SJSA1 (cell line): ENCODE measurements at regions not wholly inside any gene's neighbourhood (a gene's known extent, or its start where the extent isn't known, plus 50 kb on each side); places are given as distances from the start of the nearest gene placed in this dataset.

ENCODE experiments used
- DNase-seq, 2 experiments: peaks; one replicate each; pipeline ENCODE4 v3.0.0-alpha.2; 2015 to 2020; ENCODE audit warnings: low spot score in 2 of 2, low read depth in 1 of 2
- H3K27ac ChIP-seq: fragments of 250-450 bp; sonication (Bioruptor Pico); 2 replicates; pipeline ENCODE4 v1.5.1; 2020; ENCODE audit warnings: mild to moderate bottlenecking, moderate library complexity
- H3K27me3 ChIP-seq: fragments of 250-450 bp; sonication (Bioruptor Pico); replicated peaks from 2 replicates; pipeline ENCODE4 v1.5.1; 2020; ENCODE audit warnings: mild to moderate bottlenecking, moderate library complexity
- H3K36me3 ChIP-seq: fragments of 250-450 bp; sonication (Bioruptor Pico); 2 replicates; pipeline ENCODE4 v1.5.1; 2020; ENCODE audit warnings: mild to moderate bottlenecking
- H3K4me1 ChIP-seq: fragments of 250-450 bp; sonication (Bioruptor Pico); replicated peaks from 2 replicates; pipeline ENCODE4 v1.6.1; 2021; ENCODE audit warnings: mild to moderate bottlenecking
- H3K4me3 ChIP-seq: fragments of 250-450 bp; sonication (Bioruptor Pico); 2 replicates; pipeline ENCODE4 v1.5.1; 2020; ENCODE audit warnings: mild to moderate bottlenecking
- H3K9me3 ChIP-seq: fragments of 250-450 bp; sonication (Bioruptor Pico); replicated peaks from 2 replicates; pipeline ENCODE4 v1.5.1; 2020; ENCODE audit warnings: mild to moderate bottlenecking

DNA sequence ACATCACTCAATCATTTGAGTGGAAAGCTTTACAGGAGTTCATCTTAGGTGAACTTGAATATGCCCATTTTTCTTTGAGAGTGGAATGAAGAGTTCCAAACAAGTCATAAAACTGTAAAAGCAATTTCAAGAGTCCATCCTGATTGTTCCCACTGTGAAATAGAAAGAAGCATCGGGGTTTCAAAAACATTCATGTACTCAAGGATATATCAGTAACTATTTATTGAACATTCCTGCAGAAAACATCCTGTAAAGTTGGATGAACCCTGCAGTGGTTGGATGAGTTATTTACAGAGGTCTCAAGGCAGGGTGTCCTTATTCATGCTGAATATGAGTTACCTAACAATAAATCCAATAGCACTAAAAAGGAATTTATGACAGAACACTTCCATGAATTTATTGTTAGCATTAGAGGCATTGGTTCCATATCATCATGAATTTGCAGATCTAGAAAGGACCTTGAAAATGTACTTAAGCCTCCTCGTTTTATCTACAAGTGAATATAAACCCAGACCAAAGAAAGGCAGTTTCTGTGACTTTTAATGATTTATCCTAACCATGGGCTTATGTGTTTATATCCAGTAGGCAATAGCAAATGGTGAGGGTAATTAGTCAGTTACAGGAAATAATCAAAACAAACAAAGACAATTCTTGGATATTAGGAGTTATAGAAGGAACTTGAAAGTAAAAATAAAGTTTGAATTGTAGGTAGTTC is 361.9 kb upstream of the KCNMB2 start:
- Histone ChIP-seq H3K27me3 (no peaks in the 10 kb centered on the region), H3K4me3 (no peak overlapping the region), H3K9me3 (no peaks in the 10 kb centered on the region), H3K36me3 (no peaks in the 10 kb centered on the region), H3K4me1 (no peaks in the 10 kb centered on the region), H3K27ac (no peak overlapping the region)
- no peak for DNase-seq

DNA sequence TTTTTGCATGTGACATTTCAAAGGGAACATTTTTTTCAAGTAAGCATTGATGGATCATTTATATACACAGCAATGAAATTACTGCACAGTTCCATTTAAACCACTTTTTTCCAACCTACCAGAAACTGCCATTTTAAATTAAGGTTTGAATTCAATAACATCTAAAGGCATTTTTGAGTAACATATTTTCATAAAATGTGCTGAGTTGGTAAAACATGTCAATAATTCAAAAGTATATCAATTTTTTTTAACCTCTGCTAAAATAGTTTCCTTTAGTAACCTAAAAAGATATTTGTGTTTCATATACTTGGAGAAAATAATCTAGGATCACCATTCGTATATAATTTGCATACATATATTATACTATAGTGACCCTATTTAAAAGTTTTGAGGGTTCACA is 355.1 kb upstream of the KCNMB2 start:
- H3K27ac ChIP-seq: no peak overlapping the region
- no peaks in the 10 kb centered on the region for H3K9me3 ChIP-seq
- no peaks in the 10 kb centered on the region for H3K27me3 ChIP-seq
- no peaks in the 10 kb centered on the region for H3K4me1 ChIP-seq
- no peaks in the 10 kb centered on the region for H3K36me3 ChIP-seq
- H3K4me3 ChIP-seq: no peak overlapping the region
- no peak for DNase-seq

DNA sequence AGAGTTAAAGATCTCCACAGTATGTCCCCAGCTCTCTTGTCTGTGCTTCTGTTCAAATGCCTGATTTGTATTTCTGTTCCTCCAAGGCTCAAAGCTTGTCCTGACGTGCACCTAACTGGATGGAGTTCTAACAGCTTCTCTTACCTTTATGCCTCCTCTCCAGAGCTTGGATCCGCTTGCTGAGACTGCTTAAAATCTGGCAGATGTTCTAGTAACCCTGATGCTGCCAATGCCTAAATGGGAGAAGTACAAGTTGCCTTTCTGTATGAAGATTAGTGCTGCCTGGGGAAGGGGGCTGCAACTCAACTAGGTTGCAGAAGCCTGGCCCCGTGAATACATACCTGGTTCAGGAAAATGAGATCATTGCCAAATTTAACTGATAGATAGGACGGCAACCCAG is 354.5 kb upstream of the KCNMB2 start:
- Histone ChIP-seq H3K27ac (no peak overlapping the region), H3K36me3 (no peaks in the 10 kb centered on the region), H3K9me3 (no peaks in the 10 kb centered on the region), H3K4me1 (no peaks in the 10 kb centered on the region), H3K27me3 (no peaks in the 10 kb centered on the region), H3K4me3 (no peak overlapping the region)
- DNase-seq: no peak

DNA sequence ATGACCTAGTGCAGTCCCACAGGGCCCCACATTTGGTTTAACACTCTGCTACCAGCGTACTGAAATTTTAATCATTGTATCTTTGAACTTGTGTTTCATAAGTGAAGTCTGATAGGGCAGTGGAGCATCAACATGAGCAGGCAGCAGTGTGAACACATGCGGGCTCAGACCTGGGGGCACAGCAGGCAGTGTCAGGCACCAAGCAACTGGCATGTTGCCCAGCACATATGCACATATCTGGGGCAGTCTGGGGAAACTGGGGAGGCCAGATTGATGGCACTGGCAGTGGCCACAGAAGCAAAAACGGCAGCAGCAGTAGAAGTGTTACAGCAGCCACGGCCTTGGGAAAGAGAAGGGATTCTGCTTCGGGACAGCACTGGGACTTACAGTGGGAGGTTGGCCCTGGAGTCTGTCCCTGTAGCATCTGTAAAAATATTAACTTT is 353.9 kb upstream of the KCNMB2 start:
- no peaks in the 10 kb centered on the region for H3K9me3 ChIP-seq
- no peak overlapping the region for H3K27ac ChIP-seq
- H3K36me3 ChIP-seq: no peaks in the 10 kb centered on the region
- H3K27me3 ChIP-seq: no peaks in the 10 kb centered on the region
- H3K4me3 ChIP-seq: no peak overlapping the region
- DNase-seq: no peak
- no peaks in the 10 kb centered on the region for H3K4me1 ChIP-seq

DNA sequence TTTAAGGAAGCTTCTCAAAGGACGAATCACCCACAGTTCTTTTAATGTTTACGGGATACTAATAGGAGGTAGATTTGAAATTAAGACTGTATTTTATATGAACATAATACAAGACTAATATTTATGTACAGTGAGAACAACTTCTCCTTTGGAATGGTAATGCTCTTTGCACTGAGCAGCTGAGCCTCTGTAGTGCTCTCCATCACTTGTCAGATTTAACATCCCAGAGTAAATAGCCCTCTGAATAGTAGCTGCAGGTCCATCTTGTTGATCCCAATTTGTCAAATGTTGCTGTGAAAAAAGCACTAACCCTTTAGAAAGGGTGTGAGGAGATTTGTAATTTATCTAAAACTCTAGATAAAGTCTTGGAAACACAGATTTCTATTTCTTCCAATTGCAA is 351.4 kb upstream of the KCNMB2 start:
- Histone ChIP-seq H3K4me3 (no peak overlapping the region), H3K27ac (no peak overlapping the region)
- no peak for DNase-seq

DNA sequence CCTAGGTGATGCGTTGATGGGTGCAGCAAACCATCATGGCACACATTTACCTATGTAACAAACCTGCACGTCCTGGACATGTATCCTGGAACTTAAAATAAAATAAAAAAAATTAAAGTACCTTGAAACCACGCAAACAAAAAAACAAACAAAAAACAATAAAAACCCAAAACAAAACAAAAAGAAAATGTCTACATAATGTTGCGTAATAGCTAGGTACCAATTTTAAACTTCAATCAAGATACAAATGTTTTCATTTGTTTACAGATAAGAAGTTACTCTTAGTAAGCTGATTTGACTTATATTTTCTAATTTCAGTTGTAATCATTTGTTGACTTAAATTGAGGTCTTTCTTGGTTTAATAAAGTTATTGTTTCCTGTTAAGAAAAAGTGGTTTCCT is 349.6 kb upstream of the KCNMB2 start:
- H3K36me3 ChIP-seq: no peaks in the 10 kb centered on the region
- H3K9me3 ChIP-seq: no peaks in the 10 kb centered on the region
- no peaks in the 10 kb centered on the region for H3K4me1 ChIP-seq
- no peak overlapping the region for H3K4me3 ChIP-seq
- no peaks in the 10 kb centered on the region for H3K27me3 ChIP-seq
- H3K27ac ChIP-seq: no peak overlapping the region
- DNase-seq: no peak

More for the DNA sequence above, 351.4 kb upstream of the KCNMB2 start:
- Histone ChIP-seq H3K36me3 (no peaks in the 10 kb centered on the region), H3K27me3 (no peaks in the 10 kb centered on the region), H3K9me3 (no peaks in the 10 kb centered on the region), H3K4me1 (no peaks in the 10 kb centered on the region)

GRCh38 chr3:178189854-178190253 is 346.4 kb upstream of the KCNMB2 start:
- no peak for DNase-seq
- no peaks in the 10 kb centered on the region for H3K27me3 ChIP-seq
- H3K4me1 ChIP-seq: no peaks in the 10 kb centered on the region
- no peak overlapping the region for H3K27ac ChIP-seq
- H3K4me3 ChIP-seq: no peak overlapping the region
- H3K9me3 ChIP-seq: no peaks in the 10 kb centered on the region
- H3K36me3 ChIP-seq: no peaks in the 10 kb centered on the region

- Histone ChIP-seq H3K27ac (no peak overlapping the region), H3K9me3 (no peaks in the 10 kb centered on the region), H3K4me1 (no peaks in the 10 kb centered on the region; the same call in 1 of the 2 replicates), H3K36me3 (no peaks in the 10 kb centered on the region), H3K27me3 (no peaks in the 10 kb centered on the region), H3K4me3 (no peak overlapping the region)
- no peak for DNase-seq
Measured at GRCh38 chr3:178193846-178194245, 342.4 kb upstream of the KCNMB2 start.

DNA sequence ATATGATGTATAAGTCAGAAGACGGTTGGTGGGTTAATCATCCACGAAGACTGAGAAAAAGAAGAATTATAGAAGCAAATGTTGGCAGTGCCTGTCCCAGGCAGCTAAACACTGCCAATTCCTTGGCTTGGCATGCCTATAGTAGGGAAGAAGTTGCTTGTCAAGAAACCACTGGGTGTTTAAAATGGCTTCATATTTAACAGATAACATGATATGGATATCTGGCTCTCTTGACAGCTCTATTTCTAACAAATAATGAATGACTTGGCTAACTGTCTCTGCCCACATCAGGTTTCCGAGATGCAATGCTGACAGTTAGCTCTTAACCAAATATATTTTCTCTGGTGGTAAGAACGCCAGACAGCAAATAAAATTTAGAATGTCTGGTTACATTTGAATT is 341.7 kb upstream of the KCNMB2 start:
- no peak for DNase-seq
- Histone ChIP-seq H3K9me3 (no peaks in the 10 kb centered on the region), H3K27ac (no peak overlapping the region), H3K4me1 (no peaks in the 10 kb centered on the region; the same call in 1 of the 2 replicates), H3K27me3 (no peaks in the 10 kb centered on the region), H3K4me3 (no peak overlapping the region), H3K36me3 (no peaks in the 10 kb centered on the region)

DNA sequence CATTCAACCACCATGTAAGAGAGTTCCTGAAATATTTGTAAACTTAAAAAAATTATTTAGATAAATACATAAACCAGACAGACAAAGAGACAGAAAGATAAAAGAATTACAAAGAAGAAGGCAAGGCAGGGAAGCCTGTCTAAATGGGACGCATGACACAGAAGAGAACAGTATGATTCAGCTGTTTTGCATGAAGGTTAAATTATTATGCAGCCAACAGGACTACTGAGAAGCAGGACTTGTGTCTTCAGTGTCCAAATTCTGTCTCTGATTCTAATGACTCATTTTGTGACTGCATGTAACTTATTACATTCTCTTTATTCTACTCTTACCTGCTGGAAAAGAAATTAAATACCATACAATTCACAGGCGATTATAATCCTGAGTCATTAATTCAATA is 340.4 kb upstream of the KCNMB2 start:
- H3K27ac ChIP-seq: no peak overlapping the region

DNA sequence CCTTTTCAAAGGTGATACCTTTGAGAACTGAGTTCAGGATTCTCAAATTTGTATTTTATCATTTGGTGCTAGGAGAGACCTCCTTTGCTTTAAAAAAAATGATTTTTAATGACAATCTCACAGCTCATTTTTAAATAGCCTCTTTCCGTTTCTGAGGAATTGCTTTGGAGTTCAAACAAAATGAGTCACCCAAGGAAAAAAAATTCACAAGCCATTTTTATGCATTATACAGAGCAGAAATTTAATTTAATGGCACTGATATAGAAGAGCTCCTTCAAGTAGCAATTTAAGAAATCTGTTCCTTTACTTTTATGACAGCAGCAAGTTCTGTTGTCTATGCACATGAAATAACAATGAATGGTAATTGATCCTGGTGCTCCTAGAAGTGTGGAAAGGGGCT is 337.9 kb upstream of the KCNMB2 start:
- Histone ChIP-seq H3K36me3 (no peaks in the 10 kb centered on the region), H3K9me3 (no peaks in the 10 kb centered on the region), H3K4me3 (no peak overlapping the region), H3K27me3 (no peaks in the 10 kb centered on the region), H3K4me1 (no peaks in the 10 kb centered on the region; the same call in 1 of the 2 replicates), H3K27ac (no peak overlapping the region)
- no peak for DNase-seq

More for the DNA sequence above, 340.4 kb upstream of the KCNMB2 start:
- Histone ChIP-seq H3K4me3 (no peak overlapping the region), H3K4me1 (no peaks in the 10 kb centered on the region; the same call in 1 of the 2 replicates), H3K27me3 (no peaks in the 10 kb centered on the region), H3K9me3 (no peaks in the 10 kb centered on the region), H3K36me3 (no peaks in the 10 kb centered on the region)
- peak in 1 of 2 experiments; percentile 2 for DNase-seq

GRCh38 chr3:178200316-178200715 is 335.9 kb upstream of the KCNMB2 start:
- H3K4me3 ChIP-seq: no peak overlapping the region
- H3K9me3 ChIP-seq: no peaks in the 10 kb centered on the region
- no peaks in the 10 kb centered on the region for H3K27me3 ChIP-seq
- H3K36me3 ChIP-seq: no peaks in the 10 kb centered on the region
- H3K27ac ChIP-seq: no peak overlapping the region
- H3K4me1 ChIP-seq: no peaks in the 10 kb centered on the region; the same call in 1 of the 2 replicates
- no peak for DNase-seq

DNA sequence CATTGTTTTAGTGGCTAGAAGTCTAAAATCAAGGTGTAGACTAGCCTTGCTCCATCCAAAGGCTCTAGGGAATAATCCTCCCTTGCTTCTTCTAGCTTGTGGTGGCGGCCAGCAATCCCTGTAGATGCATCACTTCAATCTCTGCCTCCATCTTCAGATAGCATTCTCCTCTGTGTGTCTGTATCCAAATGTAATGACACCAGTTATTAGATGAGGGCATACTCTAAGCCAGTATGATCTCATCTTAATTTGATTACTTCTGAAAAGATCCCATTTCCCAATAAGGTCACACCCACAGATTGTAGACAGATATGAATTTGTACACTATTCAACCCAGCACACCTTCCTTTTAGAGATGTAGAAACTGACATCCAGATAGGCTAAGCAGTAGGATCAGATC is 334.5 kb upstream of the KCNMB2 start:
- DNase-seq: no peak
- H3K27me3 ChIP-seq: no peaks in the 10 kb centered on the region
- H3K4me3 ChIP-seq: no peak overlapping the region
- H3K36me3 ChIP-seq: no peaks in the 10 kb centered on the region
- H3K27ac ChIP-seq: no peak overlapping the region
- H3K4me1 ChIP-seq: no peaks in the 10 kb centered on the region; the same call in 1 of the 2 replicates
- H3K9me3 ChIP-seq: no peaks in the 10 kb centered on the region

- H3K9me3 ChIP-seq: no peaks in the 10 kb centered on the region
- no peaks in the 10 kb centered on the region for H3K36me3 ChIP-seq
- H3K27me3 ChIP-seq: no peaks in the 10 kb centered on the region
- no peak for DNase-seq
- H3K27ac ChIP-seq: no peak overlapping the region
- H3K4me1 ChIP-seq: no peaks in the 10 kb centered on the region; the same call in 1 of the 2 replicates
- H3K4me3 ChIP-seq: no peak overlapping the region
Measured at GRCh38 chr3:178202194-178202593, 334.0 kb upstream of the KCNMB2 start.

DNA sequence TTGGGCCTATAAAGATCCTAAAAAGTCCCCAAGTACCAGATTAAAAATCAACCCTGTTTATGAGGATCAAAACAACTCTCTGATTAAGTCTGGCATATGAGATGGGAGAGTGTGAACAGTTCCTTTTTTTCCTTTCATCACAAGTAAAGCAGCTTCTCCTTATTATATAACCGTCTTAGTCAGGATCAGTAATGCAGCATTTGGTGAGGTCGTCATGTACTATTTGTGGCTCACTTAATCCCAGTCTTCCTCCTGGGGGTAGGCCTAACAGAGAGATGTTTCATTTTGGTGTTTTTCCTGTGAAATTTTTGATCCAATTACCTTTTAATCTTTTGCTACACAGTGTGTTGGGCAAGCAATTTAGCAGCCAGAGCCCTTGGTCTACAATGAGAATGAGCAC is 333.1 kb upstream of the KCNMB2 start:
- Histone ChIP-seq H3K27ac (no peak overlapping the region), H3K27me3 (no peaks in the 10 kb centered on the region), H3K4me1 (no peaks in the 10 kb centered on the region; the same call in 1 of the 2 replicates), H3K9me3 (no peaks in the 10 kb centered on the region), H3K36me3 (no peaks in the 10 kb centered on the region), H3K4me3 (no peak overlapping the region)
- DNase-seq: no peak
